ENCODE measurements at regions not wholly inside any gene's neighbourhood (a gene's known extent, or its start where the extent isn't known, plus 50 kb on each side); places are given as distances from the start of the nearest gene placed in this dataset.
"Not testable (repeated sequence)": the region's sequence is repeated elsewhere in the genome, so short reads cannot be mapped to it uniquely, and the experiment has no call there.

GRCh38 chr21:10461445-10461844 is 59.9 kb upstream of the TPTE start:
- intact Hi-C loops (cut with micrococcal nuclease); ATAC-seq; DNase-seq: not testable (repeated sequence)

GRCh38 chr21:10463156-10463555 is 58.2 kb upstream of the TPTE start:
- ATAC-seq (no peak), DNase-seq (no peak)
- intact Hi-C loops (cut with micrococcal nuclease): no loop called here

- intact Hi-C loops (cut with micrococcal nuclease): no loop called here
- no peak for DNase-seq
- ATAC-seq: peak; percentile 6
Measured at GRCh38 chr21:10464975-10465374, 56.4 kb upstream of the TPTE start.

GRCh38 chr21:10465524-10466110 is 55.8 kb upstream of the TPTE start:
- ATAC-seq (peak; percentile 26), DNase-seq (peak; percentile 37)

GRCh38 chr21:10466200-10466599 is 55.2 kb upstream of the TPTE start:
- DNase-seq: no peak
- intact Hi-C loops (cut with micrococcal nuclease): no loop called here
- no peak for ATAC-seq

More at GRCh38 chr21:10465524-10466110, 55.8 kb upstream of the TPTE start:
- intact Hi-C loops (cut with micrococcal nuclease): not testable (repeated sequence)

Data from left ventricle myocardium superior (tissue), 1 donor.